H4 (cell line): ENCODE measurements at regions not wholly inside any gene's neighbourhood (a gene's known extent, or its start where the extent isn't known, plus 50 kb on each side); places are given as distances from the start of the nearest gene placed in this dataset.

Experiments
- DNase-seq: peaks from one replicate; pipeline ENCODE4 v3.0.0-alpha.2; 2015; ENCODE audit warnings: low spot score

GRCh38 chr10:89829262-89829886, 128.0 kb downstream of the KIF20B start:
- DNase-seq, result no peak

GRCh38 chr10:89829887-89830269, 128.5 kb downstream of the KIF20B start:
- no peak for DNase-seq

DNA sequence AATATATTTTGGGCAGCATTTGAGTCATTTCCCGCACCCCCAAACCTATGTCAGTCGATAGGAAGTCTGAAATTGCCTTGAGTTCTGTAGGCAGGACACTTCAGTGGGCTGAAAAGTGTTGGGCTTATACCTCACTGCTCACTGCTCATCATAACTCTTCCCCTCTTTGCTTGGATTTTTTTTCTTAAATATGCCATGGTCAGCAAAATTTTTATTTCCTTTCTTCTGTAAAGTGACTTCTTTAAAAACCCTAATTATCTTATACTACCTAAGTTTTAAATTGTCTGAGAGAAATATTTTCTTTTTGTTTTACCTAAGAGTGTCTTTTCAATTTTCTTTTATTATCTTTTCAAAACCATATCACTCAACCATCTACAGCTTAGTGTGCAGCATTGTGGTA, 129.2 kb downstream of the KIF20B start:
- DNase-seq, result no peak

- no peak for DNase-seq
These were observed 135.4 kb downstream of the KIF20B start for GRCh38 chr10:89836840-89837164.

DNA sequence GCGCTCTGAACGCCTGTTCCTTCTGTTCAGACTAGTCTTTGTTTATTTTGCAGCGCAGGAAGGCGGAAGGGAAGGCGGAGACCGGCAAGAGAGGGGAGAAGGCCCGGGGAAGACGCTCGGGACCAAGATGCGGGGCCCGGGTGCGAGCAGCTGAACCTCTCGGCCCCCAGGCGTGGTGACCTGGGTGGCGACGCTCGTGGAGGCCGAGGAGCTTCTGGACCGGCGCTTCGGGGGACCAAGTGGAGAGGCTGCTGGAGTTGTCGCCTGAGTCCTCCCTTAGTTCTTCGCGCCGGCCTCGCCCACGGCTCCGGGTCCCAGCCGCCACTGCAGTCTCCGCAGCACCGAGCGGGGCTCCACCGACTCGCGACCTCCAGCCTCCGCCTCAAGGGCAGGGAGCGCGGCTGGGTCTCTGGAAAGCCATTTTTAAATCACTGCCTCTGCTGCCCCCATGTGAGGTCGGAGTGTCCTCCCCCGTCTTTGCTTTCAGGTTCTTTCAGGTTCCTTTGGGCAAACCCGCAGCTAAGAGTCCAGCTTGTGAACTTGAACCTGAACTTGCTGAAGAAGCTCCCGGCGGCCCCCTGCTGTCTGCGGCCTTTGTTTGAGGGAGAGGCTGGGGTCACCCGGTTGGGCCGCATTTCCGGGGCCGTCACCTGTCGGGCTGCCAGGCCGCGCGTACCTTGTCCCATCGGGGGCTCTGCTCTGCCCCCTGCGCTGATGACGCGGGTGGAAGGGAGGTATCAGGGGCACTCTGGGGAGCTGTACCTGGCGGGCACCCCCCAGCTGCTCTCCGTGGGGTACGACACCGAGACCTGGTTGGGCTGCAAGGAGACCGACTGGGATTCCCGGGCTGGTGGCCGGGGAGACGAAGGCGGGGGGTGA, 136.0 kb downstream of the KIF20B start:
- no peak for DNase-seq

GRCh38 chr10:89838044-89838615, 136.7 kb downstream of the KIF20B start:
- DNase-seq, result no peak

DNA sequence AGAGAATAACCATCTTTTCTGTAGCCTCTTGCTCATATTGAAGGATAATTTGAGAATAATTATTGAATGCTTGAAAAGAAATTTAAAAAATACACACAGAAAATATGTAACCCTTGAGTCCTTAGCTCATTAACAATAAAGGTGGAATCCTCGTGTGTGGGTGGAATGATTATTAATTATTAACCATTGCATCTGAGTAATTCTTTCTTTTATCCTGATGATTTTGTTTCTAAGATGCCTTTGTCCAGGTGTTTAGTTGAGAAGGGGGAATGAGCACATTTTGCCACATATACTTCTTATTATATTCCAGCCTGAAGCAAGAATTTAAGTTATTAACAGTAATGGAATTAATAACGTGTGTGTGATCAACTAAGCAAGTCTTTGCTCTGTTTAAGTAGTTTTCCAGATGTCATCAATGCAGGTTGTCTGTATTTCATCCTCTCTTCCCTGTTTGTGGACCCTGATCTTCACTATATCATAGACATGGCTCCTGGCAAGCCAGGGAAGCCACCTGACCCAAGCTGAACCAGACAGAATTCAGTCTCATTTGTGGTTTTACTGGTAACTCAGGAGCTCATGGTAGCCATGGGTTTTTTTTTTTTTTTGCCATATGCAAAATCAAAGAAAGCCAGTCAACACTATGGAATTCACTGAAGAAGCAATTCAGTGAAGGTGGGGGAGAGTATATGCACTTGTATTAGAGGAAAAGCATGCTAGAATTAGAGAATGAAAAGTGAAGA, 144.3 kb downstream of the KIF20B start:
- DNase-seq, result peak; percentile 17

DNA sequence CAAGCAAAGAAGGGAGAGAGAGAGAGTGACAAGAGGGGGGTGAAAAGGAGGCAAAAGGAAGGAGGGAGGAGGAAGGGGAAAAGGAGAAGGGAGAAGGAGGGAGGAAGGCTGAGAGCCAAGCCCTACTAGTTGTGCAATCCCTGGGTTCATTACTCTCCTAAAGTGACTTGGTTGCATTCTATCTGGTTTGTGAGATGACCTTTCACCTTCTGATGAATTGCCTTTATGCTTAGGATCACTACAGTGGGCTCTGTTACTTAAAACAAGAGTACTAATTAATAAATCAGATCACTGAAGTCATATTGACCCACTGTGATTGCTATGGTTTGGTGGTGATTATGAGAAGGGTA, 144.9 kb downstream of the KIF20B start:
- no peak for DNase-seq

GRCh38 chr10:89846786-89847185, 145.4 kb downstream of the KIF20B start:
- DNase-seq, result no peak

DNA sequence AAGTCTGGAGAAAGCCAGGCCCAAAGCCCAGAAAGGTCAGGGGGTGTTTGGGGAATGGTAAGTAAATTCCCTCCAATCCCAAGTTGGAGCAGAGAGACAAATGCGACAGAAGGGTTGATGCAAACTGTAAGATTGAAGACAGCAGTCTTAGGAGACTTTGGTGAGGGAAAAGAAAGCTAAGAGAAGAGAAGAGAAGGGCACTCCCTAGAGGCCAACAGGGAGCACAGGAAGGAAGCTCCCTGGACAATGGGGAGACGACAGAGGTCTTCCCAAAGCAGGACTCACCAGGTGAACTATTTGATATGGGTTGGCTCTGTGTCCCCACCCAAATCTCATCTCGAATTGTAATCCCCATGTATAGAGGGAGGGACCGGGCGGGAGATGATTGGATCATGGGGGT, 151.5 kb downstream of the KIF20B start:
- no peak for DNase-seq

GRCh38 chr10:89853781-89854191, 152.4 kb downstream of the KIF20B start:
- no peak for DNase-seq

DNA sequence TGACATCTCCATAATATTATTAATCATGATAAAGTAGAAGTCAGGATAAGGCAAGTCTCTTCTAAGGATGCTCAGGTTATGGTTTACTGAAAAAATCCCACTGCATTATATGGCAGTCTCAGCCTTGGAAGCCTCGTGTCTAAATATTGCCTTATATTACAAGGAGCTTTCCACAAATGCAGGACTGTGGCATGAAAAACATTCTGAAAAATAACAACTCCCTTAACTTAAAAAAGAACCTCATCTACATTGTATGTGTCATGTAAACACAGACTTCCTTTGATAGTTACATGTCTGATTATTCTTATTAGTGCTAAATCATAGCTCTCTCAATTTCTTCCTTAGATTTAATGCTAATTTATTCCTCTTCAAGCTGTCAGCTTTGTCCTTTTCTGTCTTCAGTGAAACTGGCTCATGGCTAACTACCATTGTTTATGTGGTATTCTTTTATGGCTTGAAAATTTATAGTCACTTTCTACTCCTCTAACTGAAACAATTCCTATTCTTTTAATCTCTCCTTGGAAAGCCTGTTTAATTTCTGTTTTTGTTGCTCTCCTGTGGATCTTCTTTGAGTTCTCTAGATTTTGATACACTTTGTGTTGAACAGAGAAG, 156.1 kb downstream of the KIF20B start:
- no peak for DNase-seq

DNA sequence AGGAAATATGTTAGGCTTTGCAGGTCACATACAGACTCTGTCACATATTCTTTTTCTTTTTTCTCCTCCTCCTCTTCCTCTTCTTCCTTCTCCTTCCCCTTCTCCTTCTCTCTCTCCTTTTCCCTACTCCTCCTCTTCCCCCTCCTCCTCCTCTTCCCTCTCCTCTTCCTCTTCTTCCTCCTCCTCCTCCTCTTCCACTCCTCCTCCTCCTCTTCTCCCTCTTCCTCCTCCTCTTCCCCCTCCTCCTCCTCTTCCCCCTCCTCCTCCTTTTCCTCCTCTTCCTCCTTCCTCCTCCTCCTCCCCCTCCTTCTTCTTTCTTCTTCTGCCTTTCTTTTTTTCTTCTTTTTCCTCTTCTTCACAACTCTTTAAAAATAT, 159.8 kb downstream of the KIF20B start:
- DNase-seq, result no peak

DNA sequence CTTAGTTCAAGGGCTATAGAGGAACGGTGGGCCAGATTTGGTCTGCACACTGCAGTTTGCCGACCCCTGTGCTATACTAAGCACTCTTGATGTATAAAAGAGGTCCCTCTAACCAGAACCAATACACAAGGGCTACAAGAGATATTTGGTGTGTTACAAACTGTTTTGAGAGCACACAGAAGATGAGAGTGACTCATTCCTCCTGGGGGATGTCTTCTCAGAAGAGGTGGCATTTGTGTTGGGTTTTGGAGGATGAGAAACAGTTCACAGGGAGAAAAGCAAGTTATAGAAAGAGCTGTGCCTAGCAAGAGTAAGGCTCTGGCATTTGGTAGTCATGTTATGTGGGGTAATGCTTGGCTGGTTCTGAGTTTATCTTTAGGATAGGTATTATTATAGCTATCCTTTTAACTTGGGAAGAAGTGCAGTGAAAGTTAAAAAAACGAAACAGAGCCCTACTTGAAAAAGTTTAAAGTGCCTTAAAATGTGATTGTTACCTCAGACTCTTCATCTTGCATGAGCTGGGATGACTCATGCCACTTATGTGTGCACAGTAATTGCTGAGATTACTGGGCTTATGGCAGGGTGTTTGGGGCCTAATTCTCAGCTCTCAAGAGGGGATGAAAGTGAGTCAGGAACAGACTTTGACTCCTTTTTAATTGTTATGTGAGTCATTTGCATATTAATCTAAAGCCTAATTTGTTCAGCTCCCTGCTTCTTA, 160.4 kb downstream of the KIF20B start:
- peak; percentile 76 for DNase-seq

DNA sequence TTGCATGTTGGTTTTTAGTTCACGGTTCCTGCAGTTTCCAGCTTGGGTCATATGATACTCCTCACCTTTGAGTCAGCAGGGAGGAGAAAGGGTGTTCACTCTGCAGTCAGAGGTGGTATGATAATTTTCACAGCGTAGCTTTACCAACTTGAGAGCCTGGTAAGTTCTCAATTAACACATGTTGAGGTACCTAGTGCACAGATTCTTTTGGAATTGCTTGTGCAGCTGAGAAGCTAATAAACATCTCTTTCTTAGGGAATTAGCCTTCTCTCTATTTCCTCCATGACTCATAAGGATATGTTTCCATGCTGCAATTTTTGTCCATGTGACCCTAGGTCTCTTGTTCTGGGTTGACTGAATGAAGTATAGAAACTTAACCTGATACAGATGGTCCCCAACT, 166.6 kb downstream of the KIF20B start:
- peak; percentile 53 for DNase-seq

DNA sequence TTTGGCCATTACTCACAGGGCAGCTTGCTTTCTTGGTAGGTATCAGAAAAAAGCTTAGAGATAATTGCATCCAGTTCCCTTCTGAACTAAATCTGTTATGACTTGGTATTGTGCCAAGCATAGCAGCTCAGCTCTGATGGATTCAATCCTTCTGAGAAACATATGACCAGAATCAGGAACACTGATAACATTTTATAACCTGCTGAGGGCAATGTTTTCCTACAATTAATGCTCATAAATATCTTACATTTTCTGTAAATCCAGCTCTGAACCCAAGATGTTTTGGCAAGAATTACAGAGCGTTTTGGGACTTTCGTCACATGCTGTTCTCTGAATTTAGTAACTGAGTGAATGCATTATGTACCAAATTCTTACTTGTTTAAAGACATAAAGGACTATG, 167.8 kb downstream of the KIF20B start:
- no peak for DNase-seq

DNA sequence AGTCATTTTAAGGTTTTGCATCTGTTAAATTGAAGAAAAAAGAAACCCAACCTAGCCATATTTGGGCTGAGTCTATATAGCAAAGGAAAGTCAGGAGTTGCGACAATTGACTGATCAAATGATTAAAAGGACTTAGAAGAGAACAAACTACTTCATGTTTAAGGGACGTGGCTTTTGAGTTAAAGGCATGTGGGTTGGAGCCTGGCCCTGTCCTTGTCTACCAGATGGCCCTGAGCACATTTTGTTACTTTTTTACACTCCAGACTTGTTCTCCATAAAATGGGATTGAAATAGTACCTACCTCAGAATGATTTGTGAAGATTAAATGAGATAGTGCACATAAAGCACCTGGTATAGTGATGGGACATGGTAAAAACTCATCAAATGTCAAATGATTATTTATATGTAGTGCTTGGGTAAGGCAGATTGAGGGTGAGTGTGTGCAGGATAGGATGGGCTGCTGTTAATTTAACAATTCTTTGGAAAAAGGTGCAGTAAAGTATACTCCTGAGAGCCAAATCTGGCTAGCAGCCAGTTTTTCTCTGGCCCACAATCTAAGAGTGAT, 168.3 kb downstream of the KIF20B start:
- DNase-seq, result no peak

DNA sequence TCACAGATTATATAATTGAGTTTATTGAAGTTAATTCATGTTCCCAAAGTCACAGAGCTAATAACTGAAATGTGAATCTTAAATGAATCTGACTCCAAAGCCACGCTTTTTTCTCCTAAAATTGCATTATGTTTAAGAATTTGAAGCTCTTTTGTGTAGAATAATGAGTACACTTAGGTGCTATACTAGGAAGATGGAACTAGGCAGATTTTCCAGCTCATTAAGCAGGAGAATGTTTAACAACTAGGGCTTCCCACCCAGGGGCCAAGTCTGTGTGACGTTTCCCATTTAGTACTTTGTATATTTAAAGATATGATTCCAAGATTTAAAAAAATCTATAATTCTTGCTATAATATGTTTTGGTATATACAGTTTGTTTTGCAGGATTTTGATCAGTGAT, 169.5 kb downstream of the KIF20B start:
- no peak for DNase-seq

DNA sequence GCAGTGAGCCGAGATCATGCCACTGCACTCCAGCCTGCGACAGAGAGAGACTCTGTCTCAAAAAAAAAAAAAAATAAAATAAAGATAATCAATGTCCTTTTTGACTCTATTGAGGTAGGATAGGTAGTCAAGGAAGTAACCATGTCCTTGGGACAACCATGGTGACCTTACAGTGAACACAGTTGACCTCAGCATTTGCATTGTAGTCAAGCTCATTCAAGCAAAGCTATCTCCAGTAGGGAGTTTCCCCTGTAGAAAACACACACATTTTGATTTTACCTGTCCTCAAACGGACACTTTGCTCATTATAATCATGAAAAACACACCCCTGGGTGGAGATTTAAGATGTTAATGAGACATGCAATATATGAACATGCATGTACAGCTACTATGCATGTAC, 171.7 kb downstream of the KIF20B start:
- DNase-seq, result no peak

GRCh38 chr10:89875557-89875956, 174.2 kb downstream of the KIF20B start:
- DNase-seq, result no peak

GRCh38 chr10:89879121-89879520, 177.7 kb downstream of the KIF20B start:
- no peak for DNase-seq
